ENCODE measurements at regions not wholly inside any gene's neighbourhood (a gene's known extent, or its start where the extent isn't known, plus 50 kb on each side); places are given as distances from the start of the nearest gene placed in this dataset.

GRCh38 chr4:187175197-187175596, 451.5 kb upstream of the FAT1 start:
- no peaks in the 10 kb centered on the region for H3K9me3 ChIP-seq
- H3K4me3 ChIP-seq (ENCODE audit: low read depth in 1 of 2, low read length in 1 of 2), result no peak overlapping the region
- no peak for TF ChIP-seq CTCF (IDR thresholded peaks at IDR 0.05)
- no peak overlapping the region for H3K27ac ChIP-seq
- H3K4me1 ChIP-seq (ENCODE audit: control insufficient read depth in 1 of 2, insufficient read depth in 1 of 2, low read depth in 1 of 2, low read length in 1 of 2), result no peaks in the 10 kb centered on the region
- no peaks in the 10 kb centered on the region for H3K36me3 ChIP-seq
- no peaks in the 10 kb centered on the region for H3K27me3 ChIP-seq

- TF ChIP-seq CTCF (IDR thresholded peaks at IDR 0.05), result no peak
- Histone ChIP-seq H3K27me3 (no peaks in the 10 kb centered on the region), H3K9me3 (no peaks in the 10 kb centered on the region), H3K27ac (no peak overlapping the region), H3K4me1 (ENCODE audit: control insufficient read depth in 1 of 2, insufficient read depth in 1 of 2, low read depth in 1 of 2, low read length in 1 of 2) (no peaks in the 10 kb centered on the region), H3K36me3 (no peaks in the 10 kb centered on the region), H3K4me3 (ENCODE audit: low read depth in 1 of 2, low read length in 1 of 2) (no peak overlapping the region)
Observed at GRCh38 chr4:187176261-187176910, 452.7 kb upstream of the FAT1 start.

GRCh38 chr4:187178084-187178483, 454.4 kb upstream of the FAT1 start:
- Histone ChIP-seq H3K4me1 (ENCODE audit: control insufficient read depth in 1 of 2, insufficient read depth in 1 of 2, low read depth in 1 of 2, low read length in 1 of 2) (no peaks in the 10 kb centered on the region), H3K27me3 (no peaks in the 10 kb centered on the region), H3K27ac (no peak overlapping the region), H3K4me3 (ENCODE audit: low read depth in 1 of 2, low read length in 1 of 2) (no peak overlapping the region), H3K9me3 (no peaks in the 10 kb centered on the region), H3K36me3 (no peaks in the 10 kb centered on the region)
- no peak for TF ChIP-seq CTCF (IDR thresholded peaks at IDR 0.05)

- Histone ChIP-seq H3K9me3 (no peaks in the 10 kb centered on the region), H3K27ac (no peak overlapping the region), H3K4me3 (ENCODE audit: low read depth in 1 of 2, low read length in 1 of 2) (no peak overlapping the region), H3K36me3 (no peaks in the 10 kb centered on the region), H3K4me1 (ENCODE audit: control insufficient read depth in 1 of 2, insufficient read depth in 1 of 2, low read depth in 1 of 2, low read length in 1 of 2) (no peaks in the 10 kb centered on the region), H3K27me3 (no peaks in the 10 kb centered on the region)
- TF ChIP-seq CTCF (IDR thresholded peaks at IDR 0.05), result no peak
Observed at GRCh38 chr4:187178587-187178986, 454.9 kb upstream of the FAT1 start.

GRCh38 chr4:187179086-187180058, 455.7 kb upstream of the FAT1 start:
- H3K4me3 ChIP-seq (ENCODE audit: low read depth in 1 of 2, low read length in 1 of 2), result no peak overlapping the region
- no peak overlapping the region for H3K27ac ChIP-seq
- no peak for TF ChIP-seq CTCF (IDR thresholded peaks at IDR 0.05)
- no peaks in the 10 kb centered on the region for H3K9me3 ChIP-seq
- no peaks in the 10 kb centered on the region for H3K36me3 ChIP-seq
- H3K27me3 ChIP-seq, result no peaks in the 10 kb centered on the region
- H3K4me1 ChIP-seq (ENCODE audit: control insufficient read depth in 1 of 2, insufficient read depth in 1 of 2, low read depth in 1 of 2, low read length in 1 of 2), result no peaks in the 10 kb centered on the region

Data from neutrophil (primary cell).